Prostate gland (tissue), 2 donors: ENCODE measurements at regions not wholly inside any gene's neighbourhood (a gene's known extent, or its start where the extent isn't known, plus 50 kb on each side); places are given as distances from the start of the nearest gene placed in this dataset.

Source experiments
- POLR2A ChIP-seq: fragments of 450-650 bp; IDR thresholded peaks from one replicate; pipeline ENCODE4 v1.6.1; 2016; ENCODE audit warnings: antibody characterized with exemption, mild to moderate bottlenecking
- POLR2AphosphoS5 ChIP-seq: sonication (generic); formaldehyde crosslinking; IDR thresholded peaks from one replicate; pipeline ENCODE4 v1.6.1; 2017; ENCODE audit warnings: antibody characterized with exemption
- TF ChIP-seq, protein P1 (sequence below), 4 experiments: fragments of 200-600 bp in 2 of 4; fragments of 450-650 bp in 2 of 4; sonication (generic) in 2 of 4; IDR thresholded peaks; 1 replicate in 3 of 4; 2 replicates in 1 of 4; pipeline ENCODE4 v1.5.1; 2016 to 2019; ENCODE audit warnings: antibody characterized with exemption in 4 of 4, mild to moderate bottlenecking in 2 of 4, moderate library complexity in 2 of 4

DNA sequence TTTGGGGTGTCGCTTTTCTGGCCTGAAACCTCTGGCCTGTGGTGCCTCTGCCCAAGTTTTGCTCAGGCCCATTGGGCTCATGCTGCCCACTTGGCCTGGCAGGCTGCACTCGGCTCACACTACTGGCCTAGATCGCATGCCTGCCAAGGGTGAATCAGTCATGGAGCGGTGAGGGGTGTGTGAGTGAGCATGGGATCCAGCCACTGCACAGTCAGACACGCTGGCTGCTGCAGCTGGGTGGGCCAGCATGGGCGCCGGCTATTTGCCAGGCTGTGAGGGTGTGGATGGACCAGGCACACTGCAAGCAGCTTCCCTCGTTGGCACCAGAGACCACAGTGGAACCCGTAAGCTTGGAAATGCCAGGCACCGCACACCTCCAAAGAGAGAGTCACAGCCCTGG lies 145.4 kb upstream of the CNR1 start:
- TF ChIP-seq POLR2AphosphoS5: no peak
- TF ChIP-seq POLR2A: no peak
- TF ChIP-seq, protein P1, sequence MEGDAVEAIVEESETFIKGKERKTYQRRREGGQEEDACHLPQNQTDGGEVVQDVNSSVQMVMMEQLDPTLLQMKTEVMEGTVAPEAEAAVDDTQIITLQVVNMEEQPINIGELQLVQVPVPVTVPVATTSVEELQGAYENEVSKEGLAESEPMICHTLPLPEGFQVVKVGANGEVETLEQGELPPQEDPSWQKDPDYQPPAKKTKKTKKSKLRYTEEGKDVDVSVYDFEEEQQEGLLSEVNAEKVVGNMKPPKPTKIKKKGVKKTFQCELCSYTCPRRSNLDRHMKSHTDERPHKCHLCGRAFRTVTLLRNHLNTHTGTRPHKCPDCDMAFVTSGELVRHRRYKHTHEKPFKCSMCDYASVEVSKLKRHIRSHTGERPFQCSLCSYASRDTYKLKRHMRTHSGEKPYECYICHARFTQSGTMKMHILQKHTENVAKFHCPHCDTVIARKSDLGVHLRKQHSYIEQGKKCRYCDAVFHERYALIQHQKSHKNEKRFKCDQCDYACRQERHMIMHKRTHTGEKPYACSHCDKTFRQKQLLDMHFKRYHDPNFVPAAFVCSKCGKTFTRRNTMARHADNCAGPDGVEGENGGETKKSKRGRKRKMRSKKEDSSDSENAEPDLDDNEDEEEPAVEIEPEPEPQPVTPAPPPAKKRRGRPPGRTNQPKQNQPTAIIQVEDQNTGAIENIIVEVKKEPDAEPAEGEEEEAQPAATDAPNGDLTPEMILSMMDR (IDR thresholded peaks at IDR 0.05): no peak
